ENCODE measurements at regions not wholly inside any gene's neighbourhood (a gene's known extent, or its start where the extent isn't known, plus 50 kb on each side); places are given as distances from the start of the nearest gene placed in this dataset.

- TF ChIP-seq, protein P1, sequence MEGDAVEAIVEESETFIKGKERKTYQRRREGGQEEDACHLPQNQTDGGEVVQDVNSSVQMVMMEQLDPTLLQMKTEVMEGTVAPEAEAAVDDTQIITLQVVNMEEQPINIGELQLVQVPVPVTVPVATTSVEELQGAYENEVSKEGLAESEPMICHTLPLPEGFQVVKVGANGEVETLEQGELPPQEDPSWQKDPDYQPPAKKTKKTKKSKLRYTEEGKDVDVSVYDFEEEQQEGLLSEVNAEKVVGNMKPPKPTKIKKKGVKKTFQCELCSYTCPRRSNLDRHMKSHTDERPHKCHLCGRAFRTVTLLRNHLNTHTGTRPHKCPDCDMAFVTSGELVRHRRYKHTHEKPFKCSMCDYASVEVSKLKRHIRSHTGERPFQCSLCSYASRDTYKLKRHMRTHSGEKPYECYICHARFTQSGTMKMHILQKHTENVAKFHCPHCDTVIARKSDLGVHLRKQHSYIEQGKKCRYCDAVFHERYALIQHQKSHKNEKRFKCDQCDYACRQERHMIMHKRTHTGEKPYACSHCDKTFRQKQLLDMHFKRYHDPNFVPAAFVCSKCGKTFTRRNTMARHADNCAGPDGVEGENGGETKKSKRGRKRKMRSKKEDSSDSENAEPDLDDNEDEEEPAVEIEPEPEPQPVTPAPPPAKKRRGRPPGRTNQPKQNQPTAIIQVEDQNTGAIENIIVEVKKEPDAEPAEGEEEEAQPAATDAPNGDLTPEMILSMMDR (IDR thresholded peaks at IDR 0.05), result no peak
- no peak overlapping the region for H3K27ac Mint-ChIP-seq (ENCODE audit: unreplicated experiment)
- no peak for DNase-seq (ENCODE audit: extremely low spot score, unreplicated experiment)
- H3K4me1 Mint-ChIP-seq (ENCODE audit: unreplicated experiment), result peaks cover 8% of the 10 kb centered on the region
- H3K9me3 Mint-ChIP-seq (ENCODE audit: unreplicated experiment), result peaks cover 3% of the 10 kb centered on the region
- H3K4me3 Mint-ChIP-seq (ENCODE audit: unreplicated experiment), result no peak overlapping the region
- H3K27me3 Mint-ChIP-seq (ENCODE audit: unreplicated experiment), result no peaks in the 10 kb centered on the region
- no peaks in the 10 kb centered on the region for H3K36me3 Mint-ChIP-seq (ENCODE audit: unreplicated experiment)
These were observed 58.2 kb upstream of the DSEL start for GRCh38 chr18:67574749-67575148.

GRCh38 chr18:67568166-67568565, 51.6 kb upstream of the DSEL start:
- H3K27ac Mint-ChIP-seq (ENCODE audit: unreplicated experiment), result no peak overlapping the region
- no peaks in the 10 kb centered on the region for H3K9me3 Mint-ChIP-seq (ENCODE audit: unreplicated experiment)
- no peaks in the 10 kb centered on the region for H3K27me3 Mint-ChIP-seq (ENCODE audit: unreplicated experiment)
- H3K4me3 Mint-ChIP-seq (ENCODE audit: unreplicated experiment), result no peak overlapping the region
- no peak for DNase-seq (ENCODE audit: extremely low spot score, unreplicated experiment)
- TF ChIP-seq, protein P1 (IDR thresholded peaks at IDR 0.05), result no peak
- no peaks in the 10 kb centered on the region for H3K4me1 Mint-ChIP-seq (ENCODE audit: unreplicated experiment)
- H3K36me3 Mint-ChIP-seq (ENCODE audit: unreplicated experiment), result no peaks in the 10 kb centered on the region
